ENCODE measurements at regions not wholly inside any gene's neighbourhood (a gene's known extent, or its start where the extent isn't known, plus 50 kb on each side); places are given as distances from the start of the nearest gene placed in this dataset.
"Not testable (repeated sequence)": the region's sequence is repeated elsewhere in the genome, so short reads cannot be mapped to it uniquely, and the experiment has no call there.

GRCh38 chr22:11569564-11569940 is 3958.4 kb upstream of the OR11H1 start:
- H2BK5ac ChIP-seq (ENCODE audit: low read depth, low read length); POLR2A ChIA-PET (ENCODE audit: partially characterized antibody); H4K5ac ChIP-seq (ENCODE audit: insufficient read length, low read depth, low read length); H2AFZ ChIP-seq (ENCODE audit: low read length); CTCF ChIA-PET (ENCODE audit: partially characterized antibody); FAIRE-seq; H3K79me1 ChIP-seq (ENCODE audit: low read depth, low read length); H2AK5ac ChIP-seq (ENCODE audit: low read depth, low read length); H3K27me3 ChIP-seq (replicated peaks in 1 of 4; ENCODE audit: control insufficient read depth in 3 of 4, extremely low read depth in 1 of 4, insufficient read depth in 3 of 4, low read length in 3 of 4); H3K9ac ChIP-seq (replicated peaks in 1 of 4; ENCODE audit: extremely low read depth in 1 of 4, low read depth in 3 of 4, low read length in 3 of 4); H3K14ac ChIP-seq (ENCODE audit: insufficient read length); H3K18ac ChIP-seq (ENCODE audit: extremely low read depth, low read length); H3K4me2 ChIP-seq (ENCODE audit: insufficient read depth in 1 of 2, low read depth in 2 of 2, low read length in 2 of 2); H2BK12ac ChIP-seq (ENCODE audit: low read depth, low read length); H3K23ac ChIP-seq (ENCODE audit: insufficient read length); H2BK20ac ChIP-seq (ENCODE audit: low read length); H3K4me3 ChIP-seq (ENCODE audit: extremely low read depth in 1 of 4, insufficient read depth in 2 of 4, low read depth in 3 of 4, low read length in 4 of 4); DNase-seq (ENCODE audit: low read depth in 1 of 2, low spot score in 2 of 2); H3K4ac ChIP-seq (replicated peaks; ENCODE audit: insufficient read length, low read depth, low read length); H3K36me3 ChIP-seq (ENCODE audit: control insufficient read depth in 2 of 4, insufficient read depth in 4 of 4, low read length in 3 of 4); H3K23me2 ChIP-seq (ENCODE audit: low read depth, low read length); H3K56ac ChIP-seq (replicated peaks; ENCODE audit: insufficient read length, low read depth, low read length); H2BK15ac ChIP-seq (ENCODE audit: low read length); H4K91ac ChIP-seq (replicated peaks; ENCODE audit: insufficient read length, low read length); H4K8ac ChIP-seq (ENCODE audit: extremely low read depth, insufficient read depth, low read length); H3K27ac ChIP-seq (ENCODE audit: low read depth, low read length); H2BK120ac ChIP-seq (replicated peaks; ENCODE audit: low read depth, low read length); H3K4me1 ChIP-seq (replicated peaks in 1 of 4; ENCODE audit: control insufficient read depth in 3 of 4, insufficient read depth in 4 of 4, low read length in 3 of 4); H4K20me1 ChIP-seq (replicated peaks in 1 of 2; ENCODE audit: control insufficient read depth in 1 of 2, insufficient read depth in 2 of 2, low read length in 2 of 2); H3K79me2 ChIP-seq (ENCODE audit: control insufficient read depth in 1 of 2, insufficient read depth in 2 of 2, low read length in 2 of 2): not testable (repeated sequence)
- peaks cover 57 to 78% of the 10 kb centered on the region in 2 experiments for H3K9me3 ChIP-seq (ENCODE audit: insufficient read depth in 2 of 2, low read depth in 1 of 2, low read length in 1 of 2)
- 74% methylated on average over 5 of the region's 5 CpGs; no CpG with 5 or more reads in 1 of the 2 experiments for WGBS, 2 experiments (ENCODE audit: extremely low coverage in 1 of 2, insufficient coverage in 1 of 2, insufficient read length in 1 of 2, insufficient replicate concordance in 2 of 2, low coverage in 1 of 2, low lambda C conversion rate in 2 of 2, missing lambda C conversion rate in 1 of 2)

- H3K4ac ChIP-seq (replicated peaks; ENCODE audit: insufficient read length, low read depth, low read length); H4K5ac ChIP-seq (ENCODE audit: insufficient read length, low read depth, low read length); POLR2A ChIA-PET (ENCODE audit: partially characterized antibody); H4K20me1 ChIP-seq (replicated peaks in 1 of 2; ENCODE audit: control insufficient read depth in 1 of 2, insufficient read depth in 2 of 2, low read length in 2 of 2); CTCF ChIA-PET (ENCODE audit: partially characterized antibody); H2AK5ac ChIP-seq (ENCODE audit: low read depth, low read length); H2BK12ac ChIP-seq (ENCODE audit: low read depth, low read length); H2AFZ ChIP-seq (ENCODE audit: low read length); H3K4me1 ChIP-seq (replicated peaks in 1 of 4; ENCODE audit: control insufficient read depth in 3 of 4, insufficient read depth in 4 of 4, low read length in 3 of 4); H3K4me3 ChIP-seq (ENCODE audit: extremely low read depth in 1 of 4, insufficient read depth in 2 of 4, low read depth in 3 of 4, low read length in 4 of 4); H2BK5ac ChIP-seq (ENCODE audit: low read depth, low read length); H3K79me1 ChIP-seq (ENCODE audit: low read depth, low read length); H3K23ac ChIP-seq (ENCODE audit: insufficient read length); H3K27ac ChIP-seq (ENCODE audit: low read depth, low read length); H3K14ac ChIP-seq (ENCODE audit: insufficient read length); H3K79me2 ChIP-seq (ENCODE audit: control insufficient read depth in 1 of 2, insufficient read depth in 2 of 2, low read length in 2 of 2); H3K9ac ChIP-seq (replicated peaks in 1 of 4; ENCODE audit: extremely low read depth in 1 of 4, low read depth in 3 of 4, low read length in 3 of 4); H3K23me2 ChIP-seq (ENCODE audit: low read depth, low read length); DNase-seq (ENCODE audit: low read depth in 1 of 2, low spot score in 2 of 2); H3K27me3 ChIP-seq (replicated peaks in 1 of 4; ENCODE audit: control insufficient read depth in 3 of 4, extremely low read depth in 1 of 4, insufficient read depth in 3 of 4, low read length in 3 of 4); H4K91ac ChIP-seq (replicated peaks; ENCODE audit: insufficient read length, low read length); H3K36me3 ChIP-seq (ENCODE audit: control insufficient read depth in 2 of 4, insufficient read depth in 4 of 4, low read length in 3 of 4); H3K4me2 ChIP-seq (ENCODE audit: insufficient read depth in 1 of 2, low read depth in 2 of 2, low read length in 2 of 2); H2BK120ac ChIP-seq (replicated peaks; ENCODE audit: low read depth, low read length); H2BK15ac ChIP-seq (ENCODE audit: low read length); FAIRE-seq; H3K18ac ChIP-seq (ENCODE audit: extremely low read depth, low read length); H4K8ac ChIP-seq (ENCODE audit: extremely low read depth, insufficient read depth, low read length); H2BK20ac ChIP-seq (ENCODE audit: low read length); H3K56ac ChIP-seq (replicated peaks; ENCODE audit: insufficient read length, low read depth, low read length): not testable (repeated sequence)
- H3K9me3 ChIP-seq (ENCODE audit: insufficient read depth in 2 of 2, low read depth in 1 of 2, low read length in 1 of 2): peaks cover 72 to 83% of the 10 kb centered on the region in 2 experiments
- WGBS, 2 experiments (ENCODE audit: extremely low coverage in 1 of 2, insufficient coverage in 1 of 2, insufficient read length in 1 of 2, insufficient replicate concordance in 2 of 2, low coverage in 1 of 2, low lambda C conversion rate in 2 of 2, missing lambda C conversion rate in 1 of 2): 76% methylated on average over 6 of the region's 6 CpGs; no CpG with 5 or more reads in 1 of the 2 experiments
Observed at GRCh38 chr22:11573154-11573553, 3954.8 kb upstream of the OR11H1 start.

All from H1 (cell line).